ENCODE measurements at regions not wholly inside any gene's neighbourhood (a gene's known extent, or its start where the extent isn't known, plus 50 kb on each side); places are given as distances from the start of the nearest gene placed in this dataset.

DNA sequence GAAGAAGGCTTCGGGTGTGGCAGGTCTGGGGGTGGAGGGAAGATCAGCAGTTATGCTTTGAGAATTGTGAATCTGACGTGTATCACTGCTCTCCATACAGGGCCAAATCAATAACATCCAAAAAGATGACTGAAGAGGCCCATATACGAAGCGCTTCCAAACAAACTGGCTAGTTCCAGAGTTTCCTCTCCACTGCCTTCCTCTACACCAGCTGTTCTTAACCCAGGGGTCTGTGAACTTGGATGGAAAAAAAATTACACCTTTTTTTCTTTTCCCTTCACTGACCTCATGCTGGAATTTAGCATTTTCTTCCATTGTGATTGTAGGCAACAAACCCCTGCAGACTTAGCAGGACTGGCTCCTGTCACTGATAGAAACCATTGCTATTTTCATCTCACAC lies 77.1 kb upstream of the NBL1 start:
- TF ChIP-seq, protein P1, sequence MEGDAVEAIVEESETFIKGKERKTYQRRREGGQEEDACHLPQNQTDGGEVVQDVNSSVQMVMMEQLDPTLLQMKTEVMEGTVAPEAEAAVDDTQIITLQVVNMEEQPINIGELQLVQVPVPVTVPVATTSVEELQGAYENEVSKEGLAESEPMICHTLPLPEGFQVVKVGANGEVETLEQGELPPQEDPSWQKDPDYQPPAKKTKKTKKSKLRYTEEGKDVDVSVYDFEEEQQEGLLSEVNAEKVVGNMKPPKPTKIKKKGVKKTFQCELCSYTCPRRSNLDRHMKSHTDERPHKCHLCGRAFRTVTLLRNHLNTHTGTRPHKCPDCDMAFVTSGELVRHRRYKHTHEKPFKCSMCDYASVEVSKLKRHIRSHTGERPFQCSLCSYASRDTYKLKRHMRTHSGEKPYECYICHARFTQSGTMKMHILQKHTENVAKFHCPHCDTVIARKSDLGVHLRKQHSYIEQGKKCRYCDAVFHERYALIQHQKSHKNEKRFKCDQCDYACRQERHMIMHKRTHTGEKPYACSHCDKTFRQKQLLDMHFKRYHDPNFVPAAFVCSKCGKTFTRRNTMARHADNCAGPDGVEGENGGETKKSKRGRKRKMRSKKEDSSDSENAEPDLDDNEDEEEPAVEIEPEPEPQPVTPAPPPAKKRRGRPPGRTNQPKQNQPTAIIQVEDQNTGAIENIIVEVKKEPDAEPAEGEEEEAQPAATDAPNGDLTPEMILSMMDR (conservative IDR thresholded peaks at IDR 0.05; ENCODE audit: low read length): no peak
- TF ChIP-seq EZH2phosphoT487 (IDR thresholded peaks at IDR 0.05; ENCODE audit: borderline replicate concordance, low read depth, low read length): no peak

All from OCI-LY7 (cell line).